Astrocyte (in vitro differentiated cells and primary cell): ENCODE measurements at regions not wholly inside any gene's neighbourhood (a gene's known extent, or its start where the extent isn't known, plus 50 kb on each side); places are given as distances from the start of the nearest gene placed in this dataset.

Experiments
- EZH2 ChIP-seq: IDR thresholded peaks from 2 replicates; pipeline ENCODE4 v1.6.1; 2012; ENCODE audit warnings: mild to moderate bottlenecking, low read length, inconsistent platforms; ENCODE audit not compliant: insufficient read depth
- TF ChIP-seq, protein P1 (sequence below): IDR thresholded peaks from 2 replicates; pipeline ENCODE4 v1.5.1; 2011; ENCODE audit warnings: low read depth, mild to moderate bottlenecking, inconsistent platforms, low read length, moderate library complexity; ENCODE audit not compliant: insufficient read depth

DNA sequence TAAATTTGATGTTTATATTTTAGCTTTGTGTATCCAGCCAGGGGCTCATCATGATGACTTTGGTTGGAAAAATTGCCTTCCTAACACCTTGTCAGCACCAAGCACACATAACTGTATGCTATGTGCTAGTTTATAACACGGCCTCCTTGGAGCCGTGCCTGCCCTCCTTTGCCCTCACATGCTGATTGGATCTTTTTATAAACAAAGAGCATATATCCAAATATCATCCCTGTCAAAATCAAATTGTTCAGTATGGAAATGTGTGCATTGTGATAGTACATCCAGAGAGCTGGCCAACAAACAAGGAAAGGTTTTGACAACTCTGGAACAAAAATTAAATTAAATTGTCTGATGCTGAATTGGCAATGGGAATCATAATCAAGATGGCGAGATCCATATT, 241.5 kb downstream of the DCDC2C start:
- TF ChIP-seq, protein P1, sequence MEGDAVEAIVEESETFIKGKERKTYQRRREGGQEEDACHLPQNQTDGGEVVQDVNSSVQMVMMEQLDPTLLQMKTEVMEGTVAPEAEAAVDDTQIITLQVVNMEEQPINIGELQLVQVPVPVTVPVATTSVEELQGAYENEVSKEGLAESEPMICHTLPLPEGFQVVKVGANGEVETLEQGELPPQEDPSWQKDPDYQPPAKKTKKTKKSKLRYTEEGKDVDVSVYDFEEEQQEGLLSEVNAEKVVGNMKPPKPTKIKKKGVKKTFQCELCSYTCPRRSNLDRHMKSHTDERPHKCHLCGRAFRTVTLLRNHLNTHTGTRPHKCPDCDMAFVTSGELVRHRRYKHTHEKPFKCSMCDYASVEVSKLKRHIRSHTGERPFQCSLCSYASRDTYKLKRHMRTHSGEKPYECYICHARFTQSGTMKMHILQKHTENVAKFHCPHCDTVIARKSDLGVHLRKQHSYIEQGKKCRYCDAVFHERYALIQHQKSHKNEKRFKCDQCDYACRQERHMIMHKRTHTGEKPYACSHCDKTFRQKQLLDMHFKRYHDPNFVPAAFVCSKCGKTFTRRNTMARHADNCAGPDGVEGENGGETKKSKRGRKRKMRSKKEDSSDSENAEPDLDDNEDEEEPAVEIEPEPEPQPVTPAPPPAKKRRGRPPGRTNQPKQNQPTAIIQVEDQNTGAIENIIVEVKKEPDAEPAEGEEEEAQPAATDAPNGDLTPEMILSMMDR = no peak
- TF ChIP-seq EZH2 = no peak
